HEK293T (cell line): ENCODE measurements at regions not wholly inside any gene's neighbourhood (a gene's known extent, or its start where the extent isn't known, plus 50 kb on each side); places are given as distances from the start of the nearest gene placed in this dataset.

Experiments used
- CTCF ChIA-PET: fragments of 350-600 bp; formaldehyde crosslinking; extraction: SDS; loops from one replicate; lab custom pipeline; 2021; ENCODE audit warnings: antibody characterized with exemption, inconsistent platforms; lab: Yijun Ruan, JAX
- POLR2A ChIA-PET: fragments of 350-600 bp; formaldehyde crosslinking; extraction: SDS; loops from one replicate; lab custom pipeline; 2020; ENCODE audit warnings: antibody characterized with exemption, inconsistent platforms; lab: Yijun Ruan, JAX
- DNase-seq: peaks from one replicate; pipeline ENCODE4 v3.0.0; 2012; ENCODE audit warnings: mixed read lengths; ENCODE audit errors: extremely low spot score
- ARNT ChIP-seq: fragments of 450-650 bp; IDR thresholded peaks from 2 replicates; pipeline ENCODE4 v1.6.1; 2017; ENCODE audit warnings: mild to moderate bottlenecking
- BHLHE40 ChIP-seq: fragments of 450-650 bp; IDR thresholded peaks from 2 replicates; pipeline ENCODE4 v1.6.1; 2016; ENCODE audit warnings: mild to moderate bottlenecking, moderate library complexity, borderline replicate concordance
- CTBP1 ChIP-seq: fragments of 450-650 bp; IDR thresholded peaks from 2 replicates; pipeline ENCODE4 v1.6.1; 2016; ENCODE audit warnings: borderline replicate concordance
- ELF4 ChIP-seq: fragments of 450-650 bp; IDR thresholded peaks from 2 replicates; pipeline ENCODE4 v1.6.1; 2017; ENCODE audit warnings: antibody characterized with exemption
- FOXA1 ChIP-seq: fragments of 450-650 bp; IDR thresholded peaks from 2 replicates; pipeline ENCODE4 v1.6.1; 2016; ENCODE audit warnings: mild to moderate bottlenecking
- FOXK2 ChIP-seq: fragments of 450-650 bp; IDR thresholded peaks from 2 replicates; pipeline ENCODE4 v1.6.1; 2016; ENCODE audit warnings: mild to moderate bottlenecking
- FOXM1 ChIP-seq: fragments of 450-650 bp; IDR thresholded peaks from 2 replicates; pipeline ENCODE4 v1.6.1; 2017; ENCODE audit warnings: mild to moderate bottlenecking, borderline replicate concordance
- HDGF ChIP-seq: fragments of 450-650 bp; IDR thresholded peaks from 2 replicates; pipeline ENCODE4 v1.6.1; 2017; ENCODE audit warnings: antibody characterized with exemption, borderline replicate concordance
- L3MBTL2 ChIP-seq: fragments of 450-650 bp; conservative IDR thresholded peaks from 2 replicates; pipeline ENCODE4 v1.6.1; 2016; ENCODE audit warnings: mild to moderate bottlenecking
- LEF1 ChIP-seq: fragments of 450-650 bp; IDR thresholded peaks from 2 replicates; pipeline ENCODE4 v1.6.1; 2017; ENCODE audit warnings: mild to moderate bottlenecking, borderline replicate concordance
- NFRKB ChIP-seq: fragments of 450-650 bp; IDR thresholded peaks from 2 replicates; pipeline ENCODE4 v1.6.1; 2016; ENCODE audit warnings: mild to moderate bottlenecking, moderate library complexity
- PKNOX1 ChIP-seq: fragments of 450-650 bp; IDR thresholded peaks from 2 replicates; pipeline ENCODE4 v1.6.1; 2016
- SP1 ChIP-seq: fragments of 450-650 bp; IDR thresholded peaks from 2 replicates; pipeline ENCODE4 v1.6.1; 2017
- SUZ12 ChIP-seq: fragments of 450-650 bp; IDR thresholded peaks from 2 replicates; pipeline ENCODE4 v1.6.1; 2016; ENCODE audit warnings: mild to moderate bottlenecking
- TARDBP ChIP-seq: fragments of 450-650 bp; IDR thresholded peaks from 2 replicates; pipeline ENCODE4 v1.6.1; 2016
- ZNF384 ChIP-seq: fragments of 450-650 bp; IDR thresholded peaks from 2 replicates; pipeline ENCODE4 v1.6.1; 2016

DNA sequence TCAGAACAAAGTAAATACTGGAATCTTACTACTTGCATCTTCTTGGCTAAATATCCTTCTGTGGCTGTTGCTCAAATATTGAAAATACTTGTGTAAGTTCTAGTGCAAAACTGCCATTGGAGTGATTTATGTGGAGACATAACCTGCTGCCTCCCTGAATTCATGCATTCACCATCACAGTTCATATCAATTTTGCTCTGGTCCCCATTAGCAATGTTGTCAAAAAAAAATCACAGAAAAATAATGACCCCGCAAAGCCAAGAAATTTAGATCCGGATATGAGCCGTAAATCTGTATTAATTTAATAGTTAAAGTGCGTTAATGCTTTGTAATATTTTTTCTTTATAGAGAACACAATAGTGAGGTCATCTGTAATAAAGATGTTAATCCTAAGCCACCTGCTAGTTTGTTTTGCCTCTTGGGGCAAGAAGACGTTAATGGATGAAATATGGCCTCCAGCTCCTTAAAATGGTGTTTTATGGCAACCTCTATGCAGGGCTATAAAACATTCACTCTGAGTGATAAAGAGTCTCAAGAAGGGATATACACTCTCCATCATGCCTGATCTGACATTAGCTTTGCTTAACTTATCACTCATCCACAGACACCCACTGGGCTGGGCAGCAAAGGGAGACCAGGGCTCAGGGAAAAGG lies 255.9 kb downstream of the INSC start:
- POLR2A ChIA-PET = no interaction called here
- peak; percentile 68 for DNase-seq
- CTCF ChIA-PET = no interaction called here
- TF ChIP-seq CTBP1 (peak; percentile 99), L3MBTL2 (no peak; the same call in 1 of the 2 replicates), FOXK2 (no peak), ARNT (peak; percentile 62; the same call in 1 of the 2 replicates), PKNOX1 (peak; percentile 97), BHLHE40 (no peak), NFRKB (no peak), SP1 (no peak), SUZ12 (no peak), ELF4 (no peak), TARDBP (peak; percentile 39; the same call in 1 of the 2 replicates), HDGF (no peak), FOXM1 (no peak), ZNF384 (no peak), FOXA1 (no peak), LEF1 (peak; percentile 94)

DNA sequence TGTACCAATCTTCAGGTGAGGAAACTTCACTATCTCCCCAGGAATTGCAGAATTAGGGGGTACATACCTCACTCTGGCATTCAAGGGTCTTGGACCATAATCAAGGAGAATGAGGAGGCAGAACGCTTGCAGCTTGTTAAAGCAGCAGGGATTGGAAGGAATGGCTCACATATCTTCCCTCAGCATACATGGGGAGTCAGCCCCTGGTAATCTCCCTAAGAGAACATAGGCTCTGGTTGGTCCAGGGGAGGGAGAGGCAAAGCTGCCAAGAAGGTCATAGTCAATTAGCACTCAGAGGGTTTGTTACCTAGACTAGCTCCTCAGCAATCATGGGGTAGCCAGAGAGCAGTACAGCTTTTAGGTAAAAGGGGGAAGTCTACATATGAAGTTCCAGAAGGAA lies 256.8 kb downstream of the INSC start:
- ChIA-PET POLR2A (no interaction called here), CTCF (no interaction called here)
- TF ChIP-seq L3MBTL2 (no peak), ARNT (no peak), LEF1 (no peak)
- peak; percentile 11 for DNase-seq

DNA sequence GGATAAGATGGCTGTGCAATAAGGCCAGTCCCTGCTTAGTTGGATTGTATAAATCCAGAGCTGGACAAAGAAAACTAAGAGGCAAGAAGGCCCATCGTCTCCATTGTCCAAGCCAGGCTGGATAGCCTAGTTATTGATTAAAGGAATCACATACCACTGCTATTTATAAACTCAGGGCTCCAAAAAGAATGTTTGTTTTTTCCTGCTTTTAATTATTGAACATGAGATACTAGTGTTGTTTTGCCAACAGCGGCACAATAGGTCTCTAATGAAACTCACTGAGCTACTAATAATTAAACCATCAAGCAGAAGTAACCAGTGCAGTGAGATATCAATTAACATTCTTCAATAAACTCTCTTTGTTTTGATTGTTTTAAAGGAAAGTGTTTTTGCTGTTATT lies 259.7 kb downstream of the INSC start:
- CTCF ChIA-PET = no interaction called here
- TF ChIP-seq FOXK2 (no peak), HDGF (no peak), BHLHE40 (no peak), FOXM1 (no peak), SP1 (no peak), CTBP1 (no peak)
- no peak for DNase-seq
- POLR2A ChIA-PET = no interaction called here

- no peak for DNase-seq
- no peak for TF ChIP-seq ARNT
- no peak for TF ChIP-seq ZNF384
- TF ChIP-seq ELF4 = no peak
- TF ChIP-seq TARDBP = no peak
- ChIA-PET POLR2A (no interaction called here), CTCF (no interaction called here)
Observed at GRCh38 chr11:15378941-15379340, 264.2 kb downstream of the INSC start.

GRCh38 chr11:15379483-15379882 lies 264.8 kb downstream of the INSC start:
- POLR2A ChIA-PET = no interaction called here

GRCh38 chr11:15390857-15391256 lies 276.1 kb downstream of the INSC start:
- ChIA-PET POLR2A (no interaction called here), CTCF (no interaction called here)
- no peak for DNase-seq
- TF ChIP-seq BHLHE40 (no peak), FOXA1 (no peak), FOXK2 (no peak), TARDBP (no peak), HDGF (no peak), PKNOX1 (no peak), ZNF384 (no peak), NFRKB (no peak), ELF4 (no peak), SUZ12 (no peak), FOXM1 (no peak), LEF1 (no peak), L3MBTL2 (no peak), ARNT (no peak), CTBP1 (no peak), SP1 (no peak)

More at GRCh38 chr11:15379483-15379882, 264.8 kb downstream of the INSC start:
- no peak for DNase-seq
- TF ChIP-seq NFRKB = no peak
- no peak for TF ChIP-seq LEF1
- TF ChIP-seq SP1 = no peak
- TF ChIP-seq CTBP1 = no peak
- no peak for TF ChIP-seq ELF4
- no peak for TF ChIP-seq PKNOX1
- no peak for TF ChIP-seq FOXM1
- TF ChIP-seq TARDBP = no peak
- TF ChIP-seq ZNF384 = no peak
- TF ChIP-seq L3MBTL2 = no peak
- TF ChIP-seq SUZ12 = no peak
- no peak for TF ChIP-seq FOXK2
- CTCF ChIA-PET = no interaction called here

- POLR2A ChIA-PET = no interaction called here
- TF ChIP-seq FOXA1 (no peak), LEF1 (no peak), FOXK2 (no peak), BHLHE40 (no peak), NFRKB (no peak), SUZ12 (no peak)
Observed at GRCh38 chr11:15396778-15397177, 282.1 kb downstream of the INSC start.

More at GRCh38 chr11:15396778-15397177, 282.1 kb downstream of the INSC start:
- no peak for DNase-seq
- CTCF ChIA-PET = no interaction called here
